GM23248 (cell line): ENCODE measurements at regions not wholly inside any gene's neighbourhood (a gene's known extent, or its start where the extent isn't known, plus 50 kb on each side); places are given as distances from the start of the nearest gene placed in this dataset.
A peak's percentile ranks its signal among the peaks of the same experiment; 100 is the strongest.
"Not testable (repeated sequence)": the region's sequence is repeated elsewhere in the genome, so short reads cannot be mapped to it uniquely, and the experiment has no call there.

Source experiments
- DNase-seq: peaks from one replicate; pipeline ENCODE4 v3.0.0-alpha.2; 2015
- H2AFZ ChIP-seq: fragments of 200-600 bp; sonication (generic); 2 replicates; pipeline ENCODE4 v1.6.1; 2016; ENCODE audit warnings: antibody characterized with exemption
- H3F3A ChIP-seq: fragments of 200-600 bp; sonication (generic); 2 replicates; pipeline ENCODE4 v1.6.1; 2016; ENCODE audit warnings: mild to moderate bottlenecking, antibody characterized with exemption, mixed run types; ENCODE audit not compliant: insufficient read depth
- H3K27ac ChIP-seq: fragments of 200-600 bp; sonication (generic); 2 replicates; pipeline ENCODE4 v1.5.1; 2016; ENCODE audit warnings: mild to moderate bottlenecking
- H3K27me3 ChIP-seq: fragments of 200-600 bp; sonication (generic); replicated peaks from 2 replicates; pipeline ENCODE4 v1.6.1; 2016; ENCODE audit warnings: mild to moderate bottlenecking; ENCODE audit not compliant: insufficient read depth
- H3K36me3 ChIP-seq: fragments of 200-600 bp; sonication (generic); 2 replicates; pipeline ENCODE4 v1.6.1; 2016; ENCODE audit warnings: low read depth, mild to moderate bottlenecking
- H3K4me1 ChIP-seq: fragments of 200-600 bp; sonication (generic); 2 replicates; pipeline ENCODE4 v1.6.1; 2016; ENCODE audit warnings: mild to moderate bottlenecking; ENCODE audit not compliant: insufficient read depth
- H3K4me2 ChIP-seq: fragments of 200-600 bp; sonication (generic); one replicate; pipeline ENCODE4 v1.6.1; 2016; ENCODE audit warnings: mild to moderate bottlenecking; ENCODE audit not compliant: unreplicated experiment
- H3K4me3 ChIP-seq: fragments of 200-600 bp; sonication (generic); 2 replicates; pipeline ENCODE4 v1.5.1; 2016; ENCODE audit warnings: mild to moderate bottlenecking
- H3K79me2 ChIP-seq: fragments of 200-600 bp; sonication (generic); 2 replicates; pipeline ENCODE4 v1.6.1; 2016; ENCODE audit warnings: mild to moderate bottlenecking; ENCODE audit not compliant: insufficient read depth
- H3K9ac ChIP-seq: fragments of 200-600 bp; sonication (generic); 2 replicates; pipeline ENCODE4 v1.6.1; 2016; ENCODE audit warnings: mild to moderate bottlenecking
- H3K9me2 ChIP-seq: fragments of 200-600 bp; sonication (generic); 2 replicates; pipeline ENCODE4 v1.6.1; 2016; ENCODE audit warnings: mixed run types, mild to moderate bottlenecking, moderate library complexity; ENCODE audit not compliant: insufficient read depth
- H3K9me3 ChIP-seq: fragments of 200-600 bp; sonication (generic); one replicate; pipeline ENCODE4 v1.6.1; 2017; ENCODE audit warnings: low read depth
- H4K20me1 ChIP-seq: fragments of 200-600 bp; sonication (generic); 2 replicates; pipeline ENCODE4 v1.6.0; 2016; ENCODE audit not compliant: insufficient read depth
- EZH2 ChIP-seq: fragments of 200-600 bp; sonication (generic); IDR thresholded peaks from 2 replicates; pipeline ENCODE4 v1.6.1; 2018; ENCODE audit warnings: antibody characterized with exemption, mild to moderate bottlenecking; ENCODE audit not compliant: insufficient read depth, poor library complexity, severe bottlenecking
- EZH2phosphoT487 ChIP-seq: fragments of 200-600 bp; sonication (generic); IDR thresholded peaks from 2 replicates; pipeline ENCODE4 v1.6.1; 2018; ENCODE audit warnings: antibody characterized with exemption, moderate library complexity, mild to moderate bottlenecking, low read depth; ENCODE audit not compliant: insufficient read depth
- WGBS, 2 experiments: methylation state at CpG; one replicate each; pipeline ENCODE4 v1.1.6; 2015 to 2017; ENCODE audit warnings: low lambda C conversion rate in 2 of 2, low coverage in 1 of 2; ENCODE audit errors: missing lambda C conversion rate in 2 of 2; 5-methylcytosine and 5-hydroxymethylcytosine counted together
- in situ Hi-C: fragments of 300-500 bp; cut with MboI; formaldehyde crosslinking; loops from 2 replicates; pipeline ENCODE4 v1.15.0; 2020

- no peaks in the 10 kb centered on the region for H3K79me2 ChIP-seq
- H3K4me1 ChIP-seq: peaks cover 34% of the 10 kb centered on the region
- no peaks in the 10 kb centered on the region for H4K20me1 ChIP-seq
- no peak overlapping the region for H3K4me2 ChIP-seq
- TF ChIP-seq EZH2phosphoT487 (no peak), EZH2 (no peak)
- peak overlapping the region; percentile 99 for H3K27ac ChIP-seq
- in situ Hi-C loops: no loop called here
- 97% methylated on average over 4 of the region's 4 CpGs for WGBS, 2 experiments
- no peak overlapping the region for H3K9ac ChIP-seq
- no peak overlapping the region for H3K4me3 ChIP-seq
- peaks cover 27% of the 10 kb centered on the region for H3F3A ChIP-seq
- H3K27me3 ChIP-seq: no peaks in the 10 kb centered on the region
- no peaks in the 10 kb centered on the region for H3K9me3 ChIP-seq
- no peak for DNase-seq
- no peaks in the 10 kb centered on the region for H3K9me2 ChIP-seq
- no peak overlapping the region for H2AFZ ChIP-seq
- H3K36me3 ChIP-seq: no peaks in the 10 kb centered on the region
Observed at GRCh38 chr18:9019135-9019534, 83.4 kb upstream of the NDUFV2 start.

- Histone ChIP-seq H2AFZ (no peak overlapping the region), H3K9ac (no peak overlapping the region), H4K20me1 (no peaks in the 10 kb centered on the region), H3K4me2 (no peak overlapping the region), H3K4me1 (peaks cover 37% of the 10 kb centered on the region), H3K79me2 (no peaks in the 10 kb centered on the region), H3K4me3 (no peak overlapping the region), H3K9me3 (no peaks in the 10 kb centered on the region), H3K9me2 (no peaks in the 10 kb centered on the region), H3F3A (peaks cover 31% of the 10 kb centered on the region), H3K27me3 (no peaks in the 10 kb centered on the region), H3K27ac (no peak overlapping the region), H3K36me3 (no peaks in the 10 kb centered on the region)
- DNase-seq: no peak
- 94 to 99% methylated on average over 3 of the region's 3 CpGs for WGBS, 2 experiments
- no peak for TF ChIP-seq EZH2
- no peak for TF ChIP-seq EZH2phosphoT487
- in situ Hi-C loops: no loop called here
Observed at GRCh38 chr18:9020221-9020620, 82.3 kb upstream of the NDUFV2 start.

GRCh38 chr18:9021458-9021857 is 81.0 kb upstream of the NDUFV2 start:
- Histone ChIP-seq H4K20me1 (no peaks in the 10 kb centered on the region), H2AFZ (no peak overlapping the region), H3K4me1 (peaks cover 45% of the 10 kb centered on the region), H3K9me3 (no peaks in the 10 kb centered on the region), H3K36me3 (no peaks in the 10 kb centered on the region), H3K27me3 (no peaks in the 10 kb centered on the region), H3K27ac (no peak overlapping the region), H3K9me2 (no peaks in the 10 kb centered on the region), H3K4me3 (no peak overlapping the region), H3K9ac (no peak overlapping the region), H3K4me2 (no peak overlapping the region), H3K79me2 (no peaks in the 10 kb centered on the region), H3F3A (peaks cover 31% of the 10 kb centered on the region)
- no peak for DNase-seq
- TF ChIP-seq EZH2: no peak
- no peak for TF ChIP-seq EZH2phosphoT487
- WGBS, 2 experiments: 97 to 100% methylated on average over 3 of the region's 3 CpGs
- in situ Hi-C loops: no loop called here

- Histone ChIP-seq H3K4me2 (peak overlapping the region; percentile 16), H3K36me3 (no peaks in the 10 kb centered on the region), H3K27ac (peak overlapping the region; percentile 56), H3K4me1 (peaks cover 36% of the 10 kb centered on the region), H3K9ac (no peak overlapping the region), H3K9me3 (no peaks in the 10 kb centered on the region), H4K20me1 (no peaks in the 10 kb centered on the region), H3K9me2 (no peaks in the 10 kb centered on the region), H3F3A (peaks cover 23% of the 10 kb centered on the region), H3K79me2 (no peaks in the 10 kb centered on the region), H2AFZ (peak overlapping the region; percentile 64), H3K4me3 (no peak overlapping the region), H3K27me3 (no peaks in the 10 kb centered on the region)
- in situ Hi-C loops: no loop called here
- TF ChIP-seq EZH2 (no peak), EZH2phosphoT487 (no peak)
- peak; percentile 64 for DNase-seq
- WGBS, 2 experiments: 43 to 49% methylated on average over 8 of the region's 8 CpGs
Observed at GRCh38 chr18:9022397-9023155, 79.9 kb upstream of the NDUFV2 start.

GRCh38 chr18:9024031-9024646 is 78.4 kb upstream of the NDUFV2 start:
- H3K27ac ChIP-seq, in situ Hi-C loops, H3K4me3 ChIP-seq, DNase-seq, H3K9me2 ChIP-seq, H4K20me1 ChIP-seq, H3F3A ChIP-seq, H3K36me3 ChIP-seq, H3K4me2 ChIP-seq, H2AFZ ChIP-seq, H3K9ac ChIP-seq, H3K9me3 ChIP-seq, H3K27me3 ChIP-seq, H3K79me2 ChIP-seq: not testable (repeated sequence)
- H3K4me1 ChIP-seq: peaks cover 33% of the 10 kb centered on the region
- 95 to 98% methylated on average over 13 to 15 of the region's 18 CpGs for WGBS, 2 experiments
